GM19035 (cell line): ENCODE measurements at regions not wholly inside any gene's neighbourhood (a gene's known extent, or its start where the extent isn't known, plus 50 kb on each side); places are given as distances from the start of the nearest gene placed in this dataset.
A peak's percentile ranks its signal among the peaks of the same experiment; 100 is the strongest.
"Not testable (repeated sequence)": the region's sequence is repeated elsewhere in the genome, so short reads cannot be mapped to it uniquely, and the experiment has no call there.

Source experiments
- ATAC-seq: cut with Tn5 transposase; IDR thresholded peaks from one replicate; pipeline ENCODE4 v1.9.1; 2021; ENCODE audit not compliant: unreplicated experiment

- ATAC-seq, result not testable (repeated sequence)
These were observed 62.3 kb upstream of the UGT2A3 start for GRCh38 chr4:69013933-69014332.

- not testable (repeated sequence) for ATAC-seq
These were observed 66.4 kb upstream of the UGT2A3 start for GRCh38 chr4:69017986-69018385.

DNA sequence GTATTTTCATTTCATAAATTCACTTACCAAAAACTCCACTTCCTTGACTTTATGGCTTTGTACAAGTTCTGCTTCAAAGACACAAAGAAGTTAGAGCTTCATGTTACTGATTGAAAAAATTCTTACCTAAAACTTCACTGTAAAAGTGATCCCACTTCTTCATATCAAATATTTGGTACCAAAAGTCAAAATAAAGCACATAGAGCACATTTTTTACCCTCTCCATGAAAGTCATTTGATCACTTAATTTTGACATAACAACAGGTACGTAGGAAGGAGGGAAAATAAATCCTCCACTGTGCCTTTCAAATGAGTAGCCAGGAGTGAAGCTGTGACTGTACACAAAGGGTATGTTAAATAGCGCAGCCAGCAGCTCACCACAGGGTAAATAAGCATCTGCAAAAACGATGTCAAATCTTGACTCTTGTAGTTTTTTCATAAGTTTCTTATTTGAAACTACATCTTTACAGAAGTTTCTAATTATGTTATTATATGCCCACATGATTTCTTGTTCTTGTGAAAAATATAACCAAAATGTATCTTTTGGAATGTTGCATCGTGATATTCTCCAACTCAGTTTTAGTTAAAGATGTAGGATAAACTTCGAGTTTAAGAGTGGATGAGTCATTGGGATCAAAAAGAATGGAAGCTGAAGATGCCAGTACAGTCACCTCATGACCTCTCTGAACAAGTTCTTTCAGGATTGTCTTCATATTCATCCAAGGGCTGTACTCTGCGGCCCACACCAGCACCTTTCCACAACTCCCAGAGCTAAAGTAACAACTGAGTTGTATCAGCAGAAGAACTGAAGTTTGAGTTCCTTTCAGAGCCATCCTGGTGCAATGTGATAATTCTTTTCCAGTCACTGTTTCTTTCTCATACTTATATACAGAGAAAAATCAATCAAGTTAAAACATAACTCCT is 68.2 kb upstream of the UGT2A3 start:
- not testable (repeated sequence) for ATAC-seq

DNA sequence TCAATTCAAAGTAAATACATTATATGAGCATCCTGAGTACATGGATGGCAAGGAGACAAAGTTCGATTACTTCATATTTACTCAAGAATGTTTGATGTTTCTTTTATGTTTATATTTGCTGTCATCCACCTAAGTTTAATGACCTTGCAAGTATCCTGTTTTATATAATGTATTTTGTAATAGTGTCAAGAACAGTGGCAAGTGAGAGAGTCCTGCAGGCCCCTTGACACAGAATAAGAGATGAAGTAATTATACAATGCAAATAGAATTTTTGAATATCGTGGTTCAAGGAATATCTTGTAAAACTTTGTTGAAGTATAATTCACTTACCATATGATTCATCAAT is 68.8 kb upstream of the UGT2A3 start:
- ATAC-seq, result not testable (repeated sequence)

GRCh38 chr4:69025191-69025998 is 70.9 kb upstream of the UGT2B7 start:
- peak; percentile 81 for ATAC-seq

- ATAC-seq, result peak; percentile 11
These were observed 70.3 kb upstream of the UGT2B7 start for GRCh38 chr4:69025999-69026387.

DNA sequence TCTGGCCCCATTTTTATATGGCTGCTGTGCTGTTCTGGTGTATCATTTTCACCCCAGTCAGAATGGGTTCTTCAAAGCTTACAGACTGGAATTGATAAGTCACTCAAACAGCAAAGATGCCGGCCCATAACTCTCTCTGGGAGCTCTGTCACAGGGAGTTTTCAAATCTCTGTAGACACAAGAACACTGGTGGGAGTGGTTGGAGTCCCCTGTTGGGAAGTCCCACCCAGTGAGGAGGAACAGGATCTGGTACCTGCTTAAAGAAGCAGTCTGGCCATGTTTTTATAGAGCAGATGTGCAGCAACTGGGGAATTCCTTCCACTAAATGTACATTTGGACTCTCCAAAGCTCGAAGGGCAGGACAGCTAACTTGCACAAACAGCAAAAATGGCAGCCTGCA is 69.3 kb upstream of the UGT2B7 start:
- no peak for ATAC-seq

DNA sequence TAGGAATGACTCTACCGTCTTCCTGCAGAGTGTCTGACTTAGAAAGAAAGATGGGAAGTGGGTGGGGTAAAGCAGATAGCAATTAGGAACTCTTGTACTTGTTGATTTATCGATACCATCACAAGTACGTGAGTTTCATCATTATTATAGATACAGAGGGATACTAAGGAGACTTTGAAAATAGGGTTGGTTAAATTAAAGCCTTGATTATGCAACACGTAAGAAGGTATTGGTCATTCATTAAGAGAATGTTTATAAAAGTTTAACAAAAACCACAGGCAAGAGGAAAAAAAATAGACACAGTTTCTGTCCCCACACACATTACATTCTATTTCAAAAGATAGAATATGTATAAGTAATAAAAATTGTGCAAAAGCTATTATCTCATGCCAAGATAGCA is 65.9 kb upstream of the UGT2B7 start:
- ATAC-seq, result no peak

- ATAC-seq, result no peak
These were observed 63.2 kb upstream of the UGT2B7 start for GRCh38 chr4:69032847-69033638.

GRCh38 chr4:69034315-69034740 is 61.9 kb upstream of the UGT2B7 start:
- not testable (repeated sequence) for ATAC-seq

DNA sequence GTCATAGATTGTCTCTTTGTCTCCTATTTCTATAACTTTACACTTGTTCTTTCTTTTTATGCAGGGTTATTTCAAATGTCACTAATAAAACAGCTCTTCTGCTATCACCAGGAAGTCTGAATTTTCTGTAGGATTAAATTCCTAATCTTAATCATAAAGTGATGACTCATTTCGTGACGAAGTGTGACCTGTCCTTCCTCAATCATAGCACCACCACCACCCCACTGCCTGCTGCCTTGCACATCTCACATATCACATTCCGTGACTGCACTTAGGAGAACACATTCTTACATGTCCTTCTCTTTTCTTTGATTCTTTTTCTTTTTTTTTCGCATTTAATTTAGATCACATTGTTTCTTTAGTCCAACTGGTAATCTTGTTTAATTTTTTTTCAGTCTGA is 57.7 kb upstream of the UGT2B7 start:
- no peak for ATAC-seq

DNA sequence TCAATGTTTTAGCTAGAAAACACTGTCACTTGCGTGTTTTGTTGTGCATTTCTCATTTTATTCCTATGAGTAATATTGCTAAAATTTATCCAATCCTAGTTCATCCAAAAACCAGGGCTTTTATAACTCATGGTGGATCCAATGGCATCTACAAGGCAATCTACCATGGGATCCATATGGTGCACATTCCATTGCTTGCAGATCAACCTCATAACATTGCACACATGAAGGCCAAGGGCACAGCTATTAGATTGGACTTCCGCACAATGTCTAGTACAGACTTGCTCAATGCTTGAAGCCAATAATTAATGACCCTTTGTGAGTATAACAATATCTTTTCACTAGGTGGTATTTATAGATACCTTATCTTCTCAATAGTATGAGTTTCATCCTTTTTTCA is 57.2 kb upstream of the UGT2B7 start:
- ATAC-seq, result no peak

DNA sequence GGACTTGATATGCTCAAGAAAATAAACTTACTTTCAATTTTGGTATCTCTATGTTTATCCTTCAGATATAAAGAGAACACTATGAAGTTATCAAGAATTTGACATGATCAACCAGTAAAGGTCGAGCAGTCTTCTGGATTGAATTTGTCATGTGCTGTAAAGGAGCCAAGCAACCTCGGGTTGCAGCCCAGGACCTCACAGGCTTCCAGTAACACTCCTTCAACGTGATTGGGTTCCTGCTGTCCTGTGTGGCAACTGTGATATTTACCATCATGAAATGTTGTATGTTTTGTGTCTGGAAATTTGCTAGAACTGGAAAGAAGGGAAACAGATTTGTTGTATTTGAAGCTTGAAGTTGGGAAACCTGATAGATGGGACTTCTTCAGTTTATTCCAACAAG is 52.0 kb upstream of the UGT2B7 start:
- ATAC-seq, result no peak
